Stimulated activated CD8-positive, alpha-beta memory T cell treated with anti-CD3 and anti-CD28 coated beads, Interleukin-2, amount 100 ng/mL, for 1 hour (primary cell): ENCODE measurements at regions not wholly inside any gene's neighbourhood (a gene's known extent, or its start where the extent isn't known, plus 50 kb on each side); places are given as distances from the start of the nearest gene placed in this dataset.

Experiments
- DNase-seq, 2 donors: peaks; one replicate each; pipeline ENCODE4 v3.0.0-alpha.2; 2020; ENCODE audit warnings: low read depth in 2 of 2

GRCh38 chr18:43877616-43878321 is 600.5 kb upstream of the SYT4 start:
- DNase-seq: no peak

GRCh38 chr18:43879415-43879814 is 602.1 kb upstream of the SYT4 start:
- DNase-seq: no peak

- DNase-seq: no peak
Measured at GRCh38 chr18:43882358-43883055, 605.2 kb upstream of the SYT4 start.

- no peak for DNase-seq
Measured at GRCh38 chr18:43883886-43884285, 606.6 kb upstream of the SYT4 start.

- DNase-seq: no peak
Measured at GRCh38 chr18:43886341-43886740, 609.1 kb upstream of the SYT4 start.

- DNase-seq: no peak
Measured at GRCh38 chr18:43887491-43887890, 610.2 kb upstream of the SYT4 start.

GRCh38 chr18:43888598-43888997 is 611.3 kb upstream of the SYT4 start:
- DNase-seq: no peak

GRCh38 chr18:43893001-43893637 is 615.8 kb upstream of the SYT4 start:
- no peak for DNase-seq

GRCh38 chr18:43904209-43904837 is 627.0 kb upstream of the SYT4 start:
- DNase-seq: no peak

- no peak for DNase-seq
Measured at GRCh38 chr18:43914018-43914417, 636.7 kb upstream of the SYT4 start.

GRCh38 chr18:43916984-43917383 is 639.7 kb upstream of the SYT4 start:
- no peak for DNase-seq

- DNase-seq: no peak
Measured at GRCh38 chr18:43917520-43917919, 640.2 kb upstream of the SYT4 start.

GRCh38 chr18:43919551-43919950 is 642.3 kb upstream of the SYT4 start:
- DNase-seq: no peak

- DNase-seq: no peak
Measured at GRCh38 chr18:43931439-43931838, 654.1 kb upstream of the SYT4 start.

GRCh38 chr18:43932140-43932539 is 654.9 kb upstream of the SYT4 start:
- no peak for DNase-seq

GRCh38 chr18:43933177-43933576 is 655.9 kb upstream of the SYT4 start:
- DNase-seq: no peak

GRCh38 chr18:43934322-43934721 is 657.0 kb upstream of the SYT4 start:
- no peak for DNase-seq

- no peak for DNase-seq
Measured at GRCh38 chr18:43934781-43935471, 657.6 kb upstream of the SYT4 start.

GRCh38 chr18:43936176-43936575 is 658.9 kb upstream of the SYT4 start:
- no peak for DNase-seq

- DNase-seq: no peak
Measured at GRCh38 chr18:43949291-43949690, 672.0 kb upstream of the SYT4 start.

GRCh38 chr18:43950062-43950461 is 672.8 kb upstream of the SYT4 start:
- DNase-seq: no peak

GRCh38 chr18:43952398-43952797 is 675.1 kb upstream of the SYT4 start:
- DNase-seq: no peak
